SKM-1 (cell line): ENCODE measurements at regions not wholly inside any gene's neighbourhood (a gene's known extent, or its start where the extent isn't known, plus 50 kb on each side); places are given as distances from the start of the nearest gene placed in this dataset.
"Not testable (repeated sequence)": the region's sequence is repeated elsewhere in the genome, so short reads cannot be mapped to it uniquely, and the experiment has no call there.

Experiments
- DNase-seq: peaks from one replicate; lab custom pipeline; 2025; ENCODE audit not compliant: unreplicated experiment; lab: John Stamatoyannopoulos, UW

DNA sequence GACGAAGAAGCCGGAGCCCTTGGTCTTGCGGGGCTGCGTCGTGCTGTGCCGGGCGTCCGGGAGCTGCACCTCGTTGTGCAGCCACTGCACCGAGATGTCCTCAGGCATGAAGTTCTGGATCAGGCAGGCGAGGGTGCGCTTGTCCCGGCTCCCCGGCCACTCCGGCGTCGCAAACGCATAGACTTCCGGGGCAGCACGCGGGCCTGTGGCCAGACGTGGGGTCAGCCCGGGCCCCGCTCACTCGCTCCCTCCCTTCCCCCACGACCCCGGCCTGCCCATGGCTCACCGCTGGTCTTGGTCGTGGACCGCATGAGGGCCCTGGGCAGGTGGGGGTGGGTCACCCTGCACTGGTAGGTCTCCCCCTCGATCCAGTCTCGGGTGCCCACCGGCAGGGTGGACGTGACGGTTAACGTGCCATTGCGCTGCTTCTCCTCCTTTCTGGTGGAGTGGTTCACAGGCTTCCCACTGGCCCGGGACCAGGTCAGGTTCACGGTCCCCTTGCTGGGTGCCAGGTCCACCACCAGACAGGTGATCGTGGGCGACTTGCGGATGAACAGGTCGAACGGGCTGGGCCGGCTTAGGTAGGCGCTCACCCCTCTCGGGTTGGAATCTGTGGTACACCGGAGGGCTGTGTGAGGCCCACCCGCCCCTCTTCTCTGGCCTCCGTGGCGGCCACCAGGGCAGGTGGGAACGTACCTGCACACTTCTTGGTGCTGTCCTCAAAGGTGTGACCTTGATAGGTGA, 74.0 kb downstream of the TMEM121 start:
- DNase-seq: not testable (repeated sequence)

DNA sequence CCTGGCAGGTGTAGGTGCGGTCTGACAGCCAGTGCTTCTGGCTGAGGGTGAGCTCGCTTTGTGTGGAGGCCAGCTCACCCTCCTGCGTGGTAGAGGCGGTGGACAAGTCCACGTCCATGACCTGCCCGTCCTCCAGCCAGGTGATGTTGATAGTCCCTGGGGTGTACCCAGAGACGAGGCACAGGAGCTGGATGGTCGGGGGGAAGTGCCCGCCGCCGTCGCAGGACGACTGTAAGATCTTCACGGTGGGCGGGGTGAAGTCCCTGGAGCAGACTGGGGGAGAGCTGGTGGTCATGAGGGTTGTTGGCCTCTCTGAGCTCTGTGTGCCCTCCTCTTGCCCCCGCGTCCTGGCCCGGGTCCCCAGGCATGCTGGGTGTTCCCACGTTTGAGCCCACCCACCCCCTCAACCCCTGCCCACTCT, 74.6 kb downstream of the TMEM121 start:
- DNase-seq: no peak

DNA sequence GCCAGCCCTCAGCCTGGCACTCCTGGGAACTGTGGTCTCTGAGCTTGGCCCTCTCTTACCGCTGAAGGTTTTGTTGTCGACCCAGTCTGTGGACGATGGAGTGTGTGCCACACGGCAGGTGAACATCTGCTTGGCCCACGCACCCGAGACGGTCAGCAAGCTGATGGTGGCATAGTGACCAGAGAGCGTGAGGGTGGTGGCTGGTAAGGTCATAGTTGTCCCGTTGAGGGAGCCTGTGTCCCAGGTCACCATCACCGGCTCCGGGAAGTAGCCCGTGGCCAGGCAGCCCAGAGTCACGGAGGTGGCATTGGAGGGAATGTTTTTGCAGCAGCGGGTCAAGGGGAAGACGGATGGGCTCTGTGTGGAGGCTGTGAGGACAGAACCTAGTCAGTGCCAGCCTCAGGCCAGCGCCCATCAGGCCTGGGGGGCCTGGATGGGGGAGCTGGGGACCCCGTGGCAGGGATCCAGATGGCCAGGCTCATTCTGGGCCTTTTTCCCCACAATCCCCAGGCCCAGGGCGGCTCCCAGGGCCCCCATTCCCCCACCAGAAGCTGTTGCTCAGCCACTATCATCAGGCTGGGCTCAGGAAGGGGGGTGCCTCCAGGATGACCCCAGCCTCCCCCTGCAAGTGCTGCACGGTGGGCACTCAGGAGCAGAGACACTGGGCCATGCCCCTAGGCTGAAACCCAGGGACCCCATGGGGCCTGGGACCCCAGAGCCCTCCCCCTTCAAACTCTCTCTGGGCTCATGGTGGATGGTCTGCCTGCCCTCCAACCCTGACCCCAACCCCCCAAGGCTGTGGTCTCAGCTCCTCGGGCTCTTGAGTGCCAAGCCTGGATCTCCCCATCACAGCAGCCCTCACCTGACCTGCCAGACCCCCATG, 75.2 kb downstream of the TMEM121 start:
- DNase-seq: no peak

DNA sequence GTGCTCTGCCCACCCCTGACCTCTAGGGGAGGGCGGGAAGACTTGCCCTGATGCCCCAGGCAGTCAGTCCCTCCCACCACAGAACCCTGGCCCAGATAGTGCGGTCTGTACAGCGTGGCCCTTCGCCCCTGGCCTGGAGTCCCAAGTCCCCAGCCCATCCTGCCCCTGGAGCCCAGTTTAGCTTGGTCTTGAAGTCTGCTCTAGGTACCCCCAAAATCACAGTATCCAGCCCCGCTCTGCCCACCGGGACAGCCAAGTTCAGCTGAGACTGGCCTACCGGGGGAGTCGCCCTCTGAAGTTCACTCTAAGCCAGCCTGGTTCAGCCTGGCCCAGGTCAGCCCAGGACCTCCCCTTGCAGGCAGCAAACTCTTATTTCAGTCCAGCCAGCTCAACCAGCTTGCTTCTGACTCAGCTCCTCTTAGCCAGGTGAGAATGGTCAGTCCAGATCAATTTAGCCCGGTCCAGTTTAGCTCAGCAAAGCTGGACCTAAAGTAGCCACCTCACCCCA, 75.9 kb downstream of the TMEM121 start:
- DNase-seq: no peak

DNA sequence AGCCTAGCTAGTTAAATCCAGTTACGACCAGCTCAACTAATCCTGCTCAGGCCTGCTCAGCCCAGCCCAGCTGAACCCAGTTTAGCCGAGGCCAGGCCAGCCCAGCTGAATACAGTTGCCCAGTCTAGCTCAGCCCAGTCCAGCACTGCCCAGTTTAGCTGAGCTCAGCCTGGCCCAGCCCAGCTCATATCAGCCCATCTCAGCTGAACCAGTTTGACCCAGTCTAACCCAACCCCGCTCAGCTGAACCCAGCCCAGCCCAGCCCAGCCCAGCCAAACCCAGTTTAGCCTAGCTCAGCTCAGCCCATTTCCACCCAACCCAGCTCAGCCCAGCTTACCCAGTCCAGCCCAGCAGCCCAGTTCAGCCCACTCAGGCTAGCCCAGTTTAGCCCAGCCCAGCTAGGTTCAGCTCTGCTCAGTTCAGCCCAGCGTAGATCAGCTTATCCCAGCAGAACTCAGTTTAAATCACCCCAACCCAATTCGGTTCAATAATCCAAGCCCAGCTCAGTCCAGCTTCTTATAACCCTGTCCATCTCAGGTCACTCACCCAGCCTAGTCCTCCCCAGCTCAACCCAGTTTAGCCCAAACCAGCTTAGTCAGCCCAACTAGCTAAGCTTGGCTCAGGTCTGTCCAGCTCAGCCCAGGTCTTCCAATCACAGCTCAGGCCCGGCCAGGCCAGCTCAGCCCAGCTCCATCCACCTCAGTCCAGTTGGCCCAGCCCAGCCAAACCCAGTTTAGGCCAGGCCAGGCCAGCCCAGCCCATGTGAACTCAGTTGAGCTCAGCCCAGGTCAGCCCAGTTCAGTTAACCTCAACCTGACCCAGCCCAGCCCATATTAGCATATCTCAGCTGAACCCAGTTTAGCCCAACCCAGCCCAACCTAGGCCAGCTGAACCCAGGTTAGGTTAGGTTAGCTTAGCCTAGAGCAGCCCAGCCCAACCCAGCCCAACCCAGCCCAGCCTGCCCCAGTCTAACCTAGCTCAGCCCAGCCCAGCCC, 76.7 kb downstream of the TMEM121 start:
- DNase-seq: no peak

DNA sequence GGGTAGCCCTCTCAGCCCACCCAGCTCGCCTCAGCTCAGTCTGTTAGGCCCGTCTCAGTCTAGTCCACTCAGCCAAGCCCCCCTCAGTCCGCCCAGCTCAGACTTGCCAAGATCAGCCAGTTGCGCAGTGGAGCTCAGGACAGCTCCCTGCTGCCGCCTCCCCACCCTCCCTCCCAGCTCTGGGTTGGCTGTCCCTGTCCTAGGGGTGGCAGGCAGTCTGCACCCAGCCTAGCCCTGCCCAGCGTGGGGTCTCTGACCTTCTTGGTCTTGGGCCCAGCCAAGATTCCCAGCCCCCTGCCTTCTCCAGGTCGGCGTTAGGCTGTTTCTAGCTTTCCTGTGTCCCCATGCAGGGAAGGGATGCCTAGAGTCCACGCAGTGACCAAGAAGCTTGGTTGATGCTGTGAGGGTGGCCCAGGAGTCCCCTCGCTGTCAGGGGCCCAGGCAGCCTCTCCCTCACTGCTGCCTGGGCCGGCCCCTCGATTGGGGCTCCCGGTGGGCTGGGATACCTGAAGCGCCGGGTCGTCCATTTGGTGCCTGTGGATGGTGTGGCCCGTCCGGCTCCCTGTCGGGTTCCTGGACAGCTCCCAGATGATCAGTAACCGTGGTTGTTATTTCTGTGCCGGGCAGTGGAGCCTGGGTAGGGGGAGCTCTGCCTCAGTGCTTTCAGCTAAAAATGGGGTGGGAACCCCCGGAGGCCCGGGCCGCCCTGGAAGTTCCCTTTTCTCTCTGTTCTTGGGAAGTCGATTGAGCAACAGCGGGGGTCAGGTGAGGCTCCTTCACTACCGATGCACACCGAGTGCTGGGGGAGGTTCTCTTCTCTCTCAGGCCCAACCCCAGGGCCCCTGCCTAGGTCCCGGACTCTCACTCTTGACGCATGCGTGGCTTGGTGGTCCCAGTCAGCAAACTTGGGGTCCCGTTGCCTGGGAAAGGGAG, 78.4 kb downstream of the TMEM121 start:
- not testable (repeated sequence) for DNase-seq

DNA sequence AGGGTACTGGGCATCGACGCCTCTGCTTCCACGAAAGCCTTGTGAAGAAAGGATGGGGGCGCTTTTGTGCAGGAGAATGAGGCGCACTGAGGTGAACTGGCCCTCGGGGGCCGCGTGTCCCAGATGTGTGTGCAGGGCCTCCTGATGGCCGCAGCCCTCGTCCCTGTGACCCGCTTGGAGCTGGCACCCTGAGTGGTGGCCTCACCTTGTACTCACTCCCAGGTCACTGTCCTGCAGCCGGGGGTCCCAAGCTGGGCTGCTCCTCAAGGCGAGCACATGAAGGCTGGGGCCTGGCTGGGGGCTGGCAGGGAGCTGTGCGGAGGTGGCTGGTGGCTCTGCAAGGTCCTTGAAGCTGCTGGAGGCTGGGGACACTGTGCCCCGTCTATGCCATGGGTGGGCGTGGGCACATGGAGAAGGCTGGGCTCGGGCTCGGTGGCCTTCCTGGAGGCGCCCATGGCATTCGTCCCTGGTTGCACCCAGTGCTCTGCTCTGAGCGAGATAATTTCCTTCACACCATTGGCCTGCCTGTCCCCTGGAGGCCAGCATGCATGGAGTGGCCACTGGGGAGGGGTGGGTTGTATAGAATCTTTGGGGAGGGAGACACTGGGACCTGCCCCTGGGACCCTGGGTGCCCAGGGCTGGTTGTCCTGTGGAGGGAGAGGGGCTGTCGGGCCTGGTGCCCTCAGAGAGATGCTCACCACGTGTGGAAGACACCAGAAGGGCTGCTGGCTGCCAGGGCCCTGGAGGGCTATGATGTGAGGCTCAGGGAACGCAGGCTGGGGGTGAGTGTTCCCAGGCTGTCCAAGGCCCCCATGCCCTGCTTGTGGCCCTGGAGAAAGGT, 79.3 kb downstream of the TMEM121 start:
- DNase-seq: no peak

DNA sequence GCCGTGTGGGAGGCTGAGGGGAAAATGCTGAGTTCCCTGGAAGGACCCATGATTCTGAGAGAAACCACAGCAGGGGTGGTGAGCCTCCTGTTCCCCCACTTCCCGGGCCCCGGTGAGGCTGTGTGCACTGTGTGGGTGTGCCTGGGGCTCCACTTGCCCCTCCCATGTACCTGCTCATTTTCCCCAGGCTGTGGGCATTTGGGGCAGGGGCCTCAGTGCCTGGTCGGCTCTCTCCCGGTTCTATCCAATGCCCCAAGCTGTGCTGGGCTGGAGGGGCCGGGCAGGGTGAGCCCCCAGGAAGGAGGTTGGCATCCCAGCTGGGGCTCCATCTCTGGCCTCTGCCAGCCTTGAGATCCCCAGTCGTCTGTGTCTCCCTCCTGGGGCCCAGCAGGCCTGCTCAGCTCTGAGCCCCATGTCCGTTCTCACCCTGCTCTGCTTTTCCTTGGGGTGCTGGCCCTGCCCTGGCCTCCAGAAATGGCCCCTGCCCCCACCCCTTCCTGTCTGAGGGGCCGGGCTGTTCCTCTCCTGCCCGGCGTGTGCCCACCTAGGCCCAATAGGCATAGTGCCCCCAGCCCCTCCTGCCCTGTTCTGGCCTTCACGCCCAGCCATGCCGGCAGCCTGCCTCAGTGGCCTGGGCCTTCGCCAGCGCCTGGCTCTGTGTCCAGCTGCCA, 80.1 kb downstream of the TMEM121 start:
- not testable (repeated sequence) for DNase-seq

DNA sequence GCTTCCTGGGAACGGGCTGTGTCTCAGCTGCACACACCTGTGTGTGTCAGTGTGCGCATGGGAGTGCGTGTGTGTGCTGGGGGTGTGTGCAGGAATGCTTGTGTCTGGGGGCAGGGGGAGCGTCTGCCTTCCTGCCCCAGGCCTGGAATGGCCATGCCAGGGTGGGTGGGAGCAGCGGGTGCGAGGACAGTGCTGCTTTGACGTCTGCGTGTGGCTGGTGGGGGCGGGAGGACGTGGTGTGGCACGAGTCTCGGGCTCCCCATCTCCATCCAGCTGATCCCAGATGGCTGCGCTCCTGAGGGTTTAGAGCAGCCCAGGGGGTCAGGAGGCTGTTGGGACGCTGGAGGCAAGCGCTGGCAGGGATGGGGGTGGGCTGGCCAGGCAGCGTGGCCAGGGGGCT, 80.6 kb downstream of the TMEM121 start:
- DNase-seq: not testable (repeated sequence)

DNA sequence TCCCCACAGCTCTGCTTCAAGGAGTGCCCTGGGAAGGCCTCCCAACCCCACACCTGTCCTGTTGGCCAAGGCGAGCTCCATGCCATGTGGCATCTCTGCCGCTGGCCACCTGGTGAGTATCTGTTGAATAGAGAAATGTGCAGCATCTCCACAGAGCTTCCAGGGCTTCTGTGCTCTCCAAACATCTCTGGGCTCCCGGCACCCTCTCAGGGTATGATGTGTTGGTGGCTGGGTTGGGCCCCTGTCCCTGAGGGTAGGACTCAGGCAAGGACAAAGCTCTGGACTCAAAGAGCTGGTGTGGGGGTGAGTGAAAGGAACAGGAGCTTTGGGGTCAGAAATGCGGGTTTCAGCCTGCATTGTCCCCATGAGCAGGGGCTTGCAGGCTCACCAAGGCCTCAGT, 88.6 kb downstream of the TMEM121 start:
- DNase-seq: not testable (repeated sequence)

DNA sequence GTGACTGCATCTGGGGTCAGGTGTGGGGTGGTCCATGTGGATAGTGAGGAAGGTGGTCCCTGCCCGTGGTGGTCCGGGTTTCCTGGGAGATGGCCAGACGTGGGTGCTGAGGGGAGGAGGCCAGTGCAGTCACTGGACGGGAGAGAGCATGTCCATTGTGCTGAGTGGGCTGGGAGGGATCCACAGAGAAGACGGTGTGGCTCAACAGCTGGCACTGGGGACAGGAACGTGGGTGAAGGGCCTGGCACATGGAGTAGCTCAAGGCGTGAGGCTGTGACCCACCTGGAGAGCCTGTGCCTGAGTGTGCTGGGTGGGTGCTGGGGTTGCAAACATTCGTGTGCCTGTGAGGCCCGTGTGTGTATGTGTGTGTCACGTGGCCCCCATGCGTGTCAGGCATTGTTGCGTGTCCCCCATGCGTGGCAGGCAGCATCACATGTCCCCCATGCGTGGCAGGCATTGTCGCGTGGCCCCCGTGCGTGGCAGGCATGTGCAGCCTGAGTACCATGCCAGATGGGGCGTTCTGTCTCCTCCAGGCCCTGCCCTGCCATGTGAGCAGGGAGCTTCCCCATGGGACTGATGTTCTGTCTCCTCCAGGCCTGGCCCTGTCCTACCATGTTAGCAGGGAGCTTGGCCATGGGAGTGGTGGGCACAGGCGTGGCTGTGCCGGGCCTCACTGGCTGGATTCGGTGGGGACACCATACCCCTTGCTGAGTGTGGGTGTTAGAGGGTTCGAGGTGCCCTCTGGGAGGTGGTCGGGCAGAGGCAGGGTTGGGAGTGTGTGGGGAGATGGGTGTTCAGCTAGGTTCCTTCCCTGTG, 89.8 kb downstream of the TMEM121 start:
- DNase-seq: not testable (repeated sequence)

DNA sequence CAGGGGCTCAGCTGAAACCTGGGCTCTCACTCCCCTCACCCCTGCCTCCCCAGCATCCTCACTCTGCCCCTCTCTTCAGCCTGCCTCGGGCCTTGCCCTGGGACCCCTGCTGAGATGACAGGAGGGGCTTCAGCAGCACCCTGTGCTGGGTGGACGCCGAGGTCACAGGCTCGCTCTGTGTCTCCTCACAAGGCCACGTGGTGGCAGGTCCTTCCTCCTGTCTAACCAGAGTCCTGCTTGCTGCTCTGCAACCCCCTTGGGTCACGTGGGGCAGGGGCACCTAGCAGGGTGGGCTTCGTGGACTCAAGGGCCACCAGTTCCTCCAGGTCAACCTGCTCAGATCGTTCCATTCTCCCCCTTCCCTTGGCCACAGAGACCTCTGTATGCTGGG, 90.4 kb downstream of the TMEM121 start:
- DNase-seq: no peak

DNA sequence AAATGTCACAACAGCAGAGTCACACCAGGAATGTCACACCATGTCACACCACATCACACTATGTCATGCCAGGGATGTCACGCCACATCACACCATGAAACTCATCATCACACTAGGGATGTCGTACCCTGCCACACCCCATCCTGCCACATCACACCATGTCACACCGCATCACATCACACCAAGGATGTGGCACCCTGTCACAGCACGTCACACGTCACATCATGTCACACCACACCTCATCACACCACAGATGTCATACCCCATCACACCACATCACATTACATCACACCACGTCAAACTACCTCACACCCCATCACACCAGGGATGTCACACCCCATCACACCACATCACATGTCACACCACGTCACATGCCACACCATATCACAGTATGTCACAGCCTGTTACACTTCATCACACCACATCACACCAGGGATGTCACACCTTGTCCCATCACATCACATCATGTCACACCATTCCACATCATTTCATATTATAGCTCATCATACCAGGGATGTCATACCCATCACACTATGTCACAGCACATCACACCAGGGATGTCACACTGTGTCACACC, 90.9 kb downstream of the TMEM121 start:
- DNase-seq: no peak

DNA sequence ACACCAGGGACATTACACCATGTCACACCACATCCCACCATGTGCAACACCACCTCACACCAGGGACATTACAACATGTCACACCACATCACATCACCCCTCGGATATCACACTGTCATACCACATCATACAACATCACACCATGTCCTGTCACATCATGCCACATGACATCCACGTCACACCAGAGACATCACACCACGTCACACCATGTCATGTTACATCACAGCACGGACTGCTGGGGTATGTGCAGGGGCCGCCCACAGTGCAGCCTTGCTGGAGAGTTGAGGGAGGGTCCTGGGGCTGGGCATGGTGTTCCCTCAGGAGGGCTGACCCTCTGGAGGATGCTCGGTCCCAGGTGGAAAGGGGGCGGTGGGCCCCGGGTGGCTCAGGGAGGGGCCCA, 91.4 kb downstream of the TMEM121 start:
- not testable (repeated sequence) for DNase-seq

DNA sequence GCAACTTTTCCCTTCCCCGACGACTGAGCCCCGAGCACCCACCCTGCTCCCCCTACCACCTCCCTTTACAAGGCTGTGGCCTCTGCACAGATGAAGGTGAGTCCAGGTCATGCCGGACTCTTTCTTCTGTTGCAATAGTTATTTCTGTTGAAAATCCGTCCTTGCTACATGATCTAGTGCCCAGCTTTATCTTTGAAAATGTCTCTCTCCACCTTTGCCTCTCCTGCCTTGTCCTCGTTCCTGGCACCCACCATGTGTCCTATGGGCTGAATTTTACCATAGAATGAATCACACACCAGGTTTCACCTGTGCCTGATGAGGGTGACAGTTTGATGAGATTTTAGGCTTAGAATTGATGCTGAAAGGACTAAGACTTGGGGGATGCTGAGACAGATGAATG, 92.9 kb downstream of the TMEM121 start:
- not testable (repeated sequence) for DNase-seq

DNA sequence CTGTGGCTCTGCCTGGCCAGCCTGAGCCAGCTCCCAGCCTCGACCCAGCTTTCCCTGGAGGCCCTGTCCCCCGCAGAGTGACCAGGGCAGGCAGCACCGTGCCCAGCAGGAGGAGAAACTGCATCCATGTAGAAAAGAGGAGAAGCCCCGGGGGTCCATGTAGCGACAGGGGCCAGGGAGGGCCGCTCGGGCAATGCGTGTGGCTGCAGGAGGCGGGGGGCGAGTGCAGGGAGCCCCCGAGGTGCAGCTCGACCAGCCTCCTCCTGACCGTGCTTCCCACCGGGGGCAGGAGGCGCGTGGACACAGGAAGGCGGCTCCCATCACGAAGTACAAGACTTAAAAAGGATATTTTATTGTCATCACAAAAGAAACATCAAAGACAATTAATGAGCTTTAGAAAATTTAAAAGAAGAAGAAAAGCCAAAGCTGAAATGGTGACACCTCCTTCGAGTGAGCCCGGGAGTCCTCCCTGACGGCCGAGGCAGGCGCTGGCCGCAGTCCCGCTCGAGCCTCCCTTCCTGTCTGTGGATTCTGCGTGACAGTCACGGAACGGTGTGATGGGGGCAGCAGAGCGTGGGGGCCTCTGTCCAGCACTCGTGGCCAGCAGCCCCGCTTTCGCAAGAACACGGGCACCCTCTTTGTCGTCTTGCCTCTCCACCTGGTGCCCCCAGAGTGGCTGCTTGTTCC, 93.9 kb downstream of the TMEM121 start:
- DNase-seq: not testable (repeated sequence)
